LNCAP (cell line): ENCODE measurements at regions not wholly inside any gene's neighbourhood (a gene's known extent, or its start where the extent isn't known, plus 50 kb on each side); places are given as distances from the start of the nearest gene placed in this dataset.

Source experiments
- TF ChIP-seq, protein P1 (sequence below): fragments of 450-650 bp; IDR thresholded peaks from 2 replicates; pipeline ENCODE4 v1.5.1; 2017; ENCODE audit warnings: mild to moderate bottlenecking

DNA sequence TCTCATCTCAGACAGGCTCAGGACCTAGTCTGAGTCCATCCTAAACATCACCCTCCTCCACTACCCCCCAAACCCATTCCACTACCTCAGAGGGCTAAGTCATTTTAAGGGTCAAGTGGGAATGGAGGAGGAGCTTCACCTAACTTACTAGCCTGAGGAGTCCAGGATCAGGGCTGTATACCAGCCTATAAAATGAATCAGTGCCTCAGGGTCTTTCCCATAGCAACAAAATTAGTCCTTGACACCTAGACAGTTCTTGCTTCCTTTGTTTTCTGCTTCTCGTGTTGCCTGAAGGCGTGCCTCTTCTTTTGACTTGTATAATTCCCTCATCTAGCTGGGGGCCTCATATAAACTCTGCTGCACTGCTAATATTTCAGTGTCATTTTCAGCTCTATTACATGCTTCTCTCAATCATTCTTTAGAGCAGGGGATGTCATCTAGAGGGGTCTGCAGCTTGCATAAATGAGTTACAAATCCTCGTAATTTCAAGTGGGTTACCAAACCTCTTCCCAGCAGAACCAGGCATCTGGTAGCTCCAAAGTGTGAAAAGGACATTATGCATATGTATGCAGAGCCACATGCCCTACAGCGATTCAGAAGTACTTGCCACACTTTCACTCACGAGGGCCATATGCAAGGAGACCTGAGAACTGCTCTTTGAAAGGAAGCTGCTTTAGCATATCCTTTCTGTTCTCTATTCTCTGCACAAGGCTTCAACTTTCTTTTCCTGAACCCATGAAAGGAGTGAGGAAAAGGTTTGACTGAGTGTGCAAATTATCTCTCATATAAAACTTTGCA is 311.7 kb upstream of the SEMA6D start:
- TF ChIP-seq, protein P1, sequence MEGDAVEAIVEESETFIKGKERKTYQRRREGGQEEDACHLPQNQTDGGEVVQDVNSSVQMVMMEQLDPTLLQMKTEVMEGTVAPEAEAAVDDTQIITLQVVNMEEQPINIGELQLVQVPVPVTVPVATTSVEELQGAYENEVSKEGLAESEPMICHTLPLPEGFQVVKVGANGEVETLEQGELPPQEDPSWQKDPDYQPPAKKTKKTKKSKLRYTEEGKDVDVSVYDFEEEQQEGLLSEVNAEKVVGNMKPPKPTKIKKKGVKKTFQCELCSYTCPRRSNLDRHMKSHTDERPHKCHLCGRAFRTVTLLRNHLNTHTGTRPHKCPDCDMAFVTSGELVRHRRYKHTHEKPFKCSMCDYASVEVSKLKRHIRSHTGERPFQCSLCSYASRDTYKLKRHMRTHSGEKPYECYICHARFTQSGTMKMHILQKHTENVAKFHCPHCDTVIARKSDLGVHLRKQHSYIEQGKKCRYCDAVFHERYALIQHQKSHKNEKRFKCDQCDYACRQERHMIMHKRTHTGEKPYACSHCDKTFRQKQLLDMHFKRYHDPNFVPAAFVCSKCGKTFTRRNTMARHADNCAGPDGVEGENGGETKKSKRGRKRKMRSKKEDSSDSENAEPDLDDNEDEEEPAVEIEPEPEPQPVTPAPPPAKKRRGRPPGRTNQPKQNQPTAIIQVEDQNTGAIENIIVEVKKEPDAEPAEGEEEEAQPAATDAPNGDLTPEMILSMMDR = no peak

DNA sequence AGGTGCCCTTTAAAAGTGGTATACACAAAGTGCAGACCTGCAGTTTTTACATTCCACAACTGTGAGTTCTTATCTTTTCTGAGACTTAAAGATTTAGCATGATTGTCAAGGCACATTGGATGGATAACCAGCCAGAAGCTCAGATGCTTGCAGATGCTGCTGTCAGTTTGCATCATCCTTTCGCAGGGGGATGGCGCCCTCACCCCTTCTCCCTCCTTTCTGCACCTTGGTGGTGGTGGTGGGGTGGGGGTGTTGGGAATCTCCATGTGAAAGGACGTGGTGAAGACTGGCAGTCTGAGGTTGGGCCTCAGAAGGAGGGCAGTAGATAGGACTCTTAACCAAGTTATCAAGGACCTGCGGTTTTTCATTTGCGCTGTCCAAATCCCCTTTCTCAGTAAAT is 309.6 kb upstream of the SEMA6D start:
- TF ChIP-seq, protein P1 = no peak

DNA sequence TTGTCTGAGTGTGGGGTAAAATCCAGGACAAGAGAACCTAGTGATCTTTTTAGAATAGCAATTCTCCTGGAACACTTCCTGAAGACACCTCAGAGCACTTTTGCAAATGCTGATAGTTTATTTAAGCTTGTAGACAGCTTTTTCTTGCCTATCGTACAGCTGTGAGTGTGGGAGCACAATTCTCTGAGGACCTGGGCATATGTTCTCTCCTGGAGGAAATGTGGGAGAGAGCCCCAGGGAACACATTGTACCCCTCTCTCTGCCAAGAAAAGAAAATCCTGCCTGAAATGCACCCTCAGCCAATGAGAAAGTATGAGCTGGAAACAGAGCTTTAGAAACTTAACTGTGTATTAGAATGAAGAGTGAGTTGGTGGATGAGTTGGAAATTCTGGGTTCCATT is 308.3 kb upstream of the SEMA6D start:
- TF ChIP-seq, protein P1 = no peak

DNA sequence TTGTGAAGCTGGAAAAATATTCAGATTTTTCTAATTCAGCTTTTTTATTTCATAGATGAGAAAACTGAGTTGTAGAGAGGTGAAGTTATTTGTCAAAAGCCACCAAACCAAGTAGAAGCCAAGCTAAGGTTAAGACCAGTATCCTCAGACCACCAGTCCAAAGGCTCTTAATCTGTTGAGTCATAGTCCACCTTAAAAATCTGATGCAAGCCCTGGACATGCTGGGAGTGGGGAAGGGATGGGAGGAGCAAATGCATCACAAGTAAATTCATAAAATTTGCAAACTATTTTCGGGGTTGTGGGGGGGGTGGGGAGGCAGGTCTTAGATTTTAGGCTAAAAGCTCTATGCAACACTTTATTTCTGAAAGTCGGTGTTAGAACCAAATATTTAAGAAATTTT is 307.7 kb upstream of the SEMA6D start:
- TF ChIP-seq, protein P1 = no peak

DNA sequence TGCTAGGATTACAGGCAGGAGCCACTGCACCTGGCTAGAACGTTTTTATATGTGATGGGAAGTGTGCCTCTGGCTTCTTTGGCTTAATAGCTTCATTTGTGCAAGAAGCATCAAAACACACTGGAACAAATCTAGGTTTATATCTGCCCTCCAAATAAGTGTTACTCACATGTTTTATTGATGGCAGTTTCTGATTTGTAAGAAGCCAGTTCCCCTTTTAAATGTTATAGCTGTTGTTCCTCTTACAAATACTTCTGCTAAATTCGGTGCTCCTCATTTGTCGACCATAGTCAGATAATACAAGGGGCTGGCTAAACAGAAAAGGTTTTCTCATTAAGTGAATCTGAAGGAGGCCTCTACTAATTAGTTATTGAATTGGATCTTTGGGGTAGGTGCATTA is 307.1 kb upstream of the SEMA6D start:
- TF ChIP-seq, protein P1 = no peak

DNA sequence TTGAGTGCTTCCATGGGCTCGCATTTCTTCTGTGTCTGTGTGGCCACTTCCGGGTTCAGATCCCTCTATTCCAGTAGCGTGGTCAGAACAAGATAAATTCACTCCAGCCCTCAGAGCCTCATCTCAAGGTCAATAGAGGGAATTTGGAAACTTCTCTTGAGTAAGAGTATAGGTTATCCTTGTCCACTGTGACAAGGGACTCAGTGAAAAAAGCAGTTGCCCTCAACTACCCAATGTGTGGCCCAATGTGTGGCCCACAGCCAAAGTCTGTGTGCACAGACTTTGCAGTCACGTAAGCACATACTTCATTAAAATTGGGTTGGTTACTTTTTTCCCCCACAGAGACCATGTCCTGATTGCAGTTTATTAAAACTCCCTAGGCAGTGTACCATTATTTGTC is 305.6 kb upstream of the SEMA6D start:
- TF ChIP-seq, protein P1 = no peak

DNA sequence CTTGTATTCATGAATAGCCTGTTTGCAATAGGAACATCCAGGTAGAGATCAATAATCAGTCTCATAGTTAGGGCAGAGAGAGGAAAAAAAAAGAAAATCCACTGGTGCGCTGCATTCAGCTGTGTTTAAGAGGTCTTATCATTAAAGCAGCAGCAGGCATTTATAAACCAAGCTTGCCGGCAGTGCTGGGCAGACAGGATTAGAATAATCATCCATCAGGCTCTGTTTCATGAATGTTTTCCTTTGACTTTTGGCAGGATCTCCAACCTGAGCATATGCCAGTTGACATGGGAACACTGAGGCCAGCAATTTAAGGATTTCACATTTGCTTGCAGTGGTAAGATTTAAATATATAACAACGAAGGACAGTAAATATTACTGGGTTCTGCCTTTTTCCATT is 305.2 kb upstream of the SEMA6D start:
- TF ChIP-seq, protein P1 = no peak

DNA sequence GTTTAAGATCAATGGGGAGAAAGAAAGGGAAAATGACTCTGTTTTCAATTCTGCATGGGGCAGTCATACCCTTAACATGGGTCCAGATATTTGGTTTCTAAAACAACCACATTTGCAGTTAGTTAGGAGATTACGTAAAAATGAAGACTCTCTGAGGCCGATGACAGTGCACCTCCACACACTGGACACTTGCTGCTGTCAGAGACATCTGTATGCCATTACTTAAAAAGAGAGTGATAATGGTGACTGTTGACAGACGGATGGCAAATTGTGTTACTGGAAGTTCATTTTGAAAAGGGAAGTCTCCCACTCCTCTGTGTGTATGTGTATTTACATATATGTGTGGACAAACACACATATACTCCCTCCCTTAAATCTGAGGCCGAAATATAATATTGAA is 304.5 kb upstream of the SEMA6D start:
- TF ChIP-seq, protein P1 = no peak
